ENCODE measurements at regions not wholly inside any gene's neighbourhood (a gene's known extent, or its start where the extent isn't known, plus 50 kb on each side); places are given as distances from the start of the nearest gene placed in this dataset.
"Not testable (repeated sequence)": the region's sequence is repeated elsewhere in the genome, so short reads cannot be mapped to it uniquely, and the experiment has no call there.

DNA sequence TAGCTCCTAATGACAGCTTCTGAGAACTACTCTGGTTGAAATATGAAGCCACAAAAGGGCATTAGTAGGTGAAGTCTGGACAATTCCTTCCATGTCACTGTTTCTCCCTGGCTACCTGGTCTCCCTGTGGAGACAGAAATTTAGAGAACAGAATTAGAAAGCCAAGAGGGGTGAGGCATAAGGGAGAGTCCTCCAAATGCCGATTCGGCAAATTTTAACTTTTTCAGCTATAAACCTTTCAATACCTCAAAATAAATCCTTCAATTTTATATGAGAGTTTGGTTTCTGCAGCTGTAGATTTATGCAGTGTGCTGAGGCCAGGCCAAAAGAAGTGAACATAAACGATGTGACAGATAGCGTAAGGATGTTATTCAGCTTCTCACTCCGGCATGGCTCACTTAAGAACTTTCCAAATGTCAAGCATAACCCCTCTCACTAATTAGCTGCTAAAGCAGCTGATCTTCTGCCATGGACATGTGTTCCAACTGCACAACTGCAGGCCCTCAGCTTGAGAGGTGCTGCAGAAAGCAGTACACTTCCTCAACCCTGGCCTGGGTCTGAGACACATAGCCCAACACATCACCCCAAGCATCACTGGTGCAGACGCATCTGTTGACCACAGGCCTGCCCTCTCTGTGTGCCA is 247.9 kb upstream of the SOX9 start:
- no peak overlapping the region for H3K9ac ChIP-seq
- H3K4me2 ChIP-seq = no peak overlapping the region
- no peaks in the 10 kb centered on the region for H3K9me3 ChIP-seq
- no peak for TF ChIP-seq Cebpa-rat (IDR thresholded peaks at IDR 0.05)
- H4K20me1 ChIP-seq = no peaks in the 10 kb centered on the region
- no peak overlapping the region for H3K27ac ChIP-seq
- H3K27me3 ChIP-seq = no peaks in the 10 kb centered on the region
- no peak overlapping the region for H3K4me3 ChIP-seq
- H3K4me1 ChIP-seq = no peaks in the 10 kb centered on the region
- no peaks in the 10 kb centered on the region for H3K36me3 ChIP-seq

DNA sequence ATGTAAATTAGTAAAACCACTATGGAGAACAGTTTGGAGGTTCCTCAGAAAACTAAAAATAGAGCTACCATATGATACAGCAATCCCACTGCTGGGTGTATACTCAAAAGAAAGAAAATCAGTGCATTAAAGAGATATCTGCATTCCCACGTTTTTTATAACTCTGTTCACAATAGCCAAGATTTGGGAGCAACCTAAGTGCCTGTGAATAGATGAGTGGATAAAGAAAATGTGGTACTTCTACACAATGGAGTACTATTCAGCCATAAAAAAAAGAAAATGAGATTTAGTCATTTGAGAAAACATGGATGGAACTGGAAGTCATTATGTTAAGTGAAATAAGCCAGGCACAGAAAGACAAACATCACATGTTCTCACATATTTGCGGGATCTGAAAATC is 246.0 kb upstream of the SOX9 start:
- not testable (repeated sequence) for H3K27me3 ChIP-seq, H3K36me3 ChIP-seq, H3K4me2 ChIP-seq, H3K4me1 ChIP-seq, H3K9me3 ChIP-seq, H4K20me1 ChIP-seq, H3K4me3 ChIP-seq, H3K9ac ChIP-seq, H3K27ac ChIP-seq

DNA sequence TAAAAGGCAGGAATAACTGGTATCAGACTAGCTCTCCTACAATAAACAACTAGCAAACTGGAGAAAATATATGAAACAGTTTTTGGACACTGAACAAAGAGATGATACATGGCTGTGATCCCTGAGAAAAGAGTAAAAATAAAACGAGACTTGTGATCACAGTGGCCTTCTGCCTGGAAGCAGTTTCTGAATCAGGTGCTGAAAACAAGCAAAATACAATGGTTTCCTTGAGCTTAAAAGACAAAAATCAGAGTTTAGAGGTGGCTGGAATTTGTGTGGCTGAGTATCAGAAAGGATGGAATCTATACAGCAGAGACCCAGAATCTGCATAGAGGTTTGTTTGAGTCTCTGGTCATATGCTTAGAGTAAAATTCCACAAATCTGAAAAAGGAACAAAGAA is 242.5 kb upstream of the SOX9 start:
- no peak for TF ChIP-seq Cebpa-rat (IDR thresholded peaks at IDR 0.05)
- Histone ChIP-seq H3K27me3 (no peaks in the 10 kb centered on the region), H3K4me3 (no peak overlapping the region), H3K36me3 (no peaks in the 10 kb centered on the region), H3K4me2 (no peak overlapping the region), H3K9ac (no peak overlapping the region), H4K20me1 (no peaks in the 10 kb centered on the region), H3K9me3 (no peaks in the 10 kb centered on the region), H3K27ac (no peak overlapping the region), H3K4me1 (no peaks in the 10 kb centered on the region)

DNA sequence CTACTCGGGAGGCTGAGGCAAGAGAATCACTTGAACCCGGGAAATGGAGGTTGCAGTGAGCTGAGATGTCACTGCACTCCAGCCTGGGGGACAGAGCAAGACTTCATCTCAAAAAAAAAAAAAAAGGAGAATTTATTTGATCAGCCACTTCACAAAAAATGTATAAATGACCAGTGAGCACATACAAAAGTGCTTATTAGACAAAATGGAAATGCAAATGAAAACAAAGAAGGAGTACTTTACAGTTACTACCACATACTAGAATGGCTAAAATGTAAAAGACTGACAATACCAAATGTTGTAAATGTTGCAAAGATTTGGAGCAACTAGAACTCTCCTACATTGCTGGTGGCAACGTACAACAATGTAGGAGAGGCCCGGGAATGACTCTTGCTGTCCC is 241.8 kb upstream of the SOX9 start:
- no peak overlapping the region for H3K27ac ChIP-seq
- no peak overlapping the region for H3K9ac ChIP-seq
- no peaks in the 10 kb centered on the region for H4K20me1 ChIP-seq
- H3K4me2 ChIP-seq = no peak overlapping the region
- TF ChIP-seq Cebpa-rat (IDR thresholded peaks at IDR 0.05) = no peak
- H3K36me3 ChIP-seq = no peaks in the 10 kb centered on the region
- H3K9me3 ChIP-seq = no peaks in the 10 kb centered on the region
- no peak overlapping the region for H3K4me3 ChIP-seq
- H3K4me1 ChIP-seq = no peaks in the 10 kb centered on the region
- H3K27me3 ChIP-seq = no peaks in the 10 kb centered on the region

DNA sequence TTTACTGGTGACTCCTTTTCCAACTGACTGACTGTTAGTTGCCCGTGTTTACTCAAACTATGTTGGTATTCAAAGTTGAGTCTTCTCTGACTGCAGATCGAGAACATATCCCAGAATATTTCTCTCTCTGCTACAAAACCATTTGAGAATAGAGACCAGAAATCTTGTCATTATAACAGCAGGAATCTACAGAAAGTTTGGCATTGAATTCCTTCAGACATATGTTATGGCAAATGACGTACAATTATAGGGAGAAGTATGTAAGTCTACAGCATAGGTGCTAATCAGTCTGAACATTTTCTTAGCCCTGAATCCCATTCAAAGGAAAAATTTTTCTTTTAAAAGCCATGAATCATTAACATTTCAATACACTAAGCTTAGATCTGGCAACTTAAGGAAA is 239.8 kb upstream of the SOX9 start:
- Histone ChIP-seq H3K4me3 (no peak overlapping the region), H3K27ac (no peak overlapping the region), H3K36me3 (no peaks in the 10 kb centered on the region), H3K4me2 (no peak overlapping the region), H3K9me3 (no peaks in the 10 kb centered on the region), H3K27me3 (no peaks in the 10 kb centered on the region), H3K4me1 (no peaks in the 10 kb centered on the region), H3K9ac (no peak overlapping the region), H4K20me1 (no peaks in the 10 kb centered on the region)
- no peak for TF ChIP-seq Cebpa-rat (IDR thresholded peaks at IDR 0.05)

DNA sequence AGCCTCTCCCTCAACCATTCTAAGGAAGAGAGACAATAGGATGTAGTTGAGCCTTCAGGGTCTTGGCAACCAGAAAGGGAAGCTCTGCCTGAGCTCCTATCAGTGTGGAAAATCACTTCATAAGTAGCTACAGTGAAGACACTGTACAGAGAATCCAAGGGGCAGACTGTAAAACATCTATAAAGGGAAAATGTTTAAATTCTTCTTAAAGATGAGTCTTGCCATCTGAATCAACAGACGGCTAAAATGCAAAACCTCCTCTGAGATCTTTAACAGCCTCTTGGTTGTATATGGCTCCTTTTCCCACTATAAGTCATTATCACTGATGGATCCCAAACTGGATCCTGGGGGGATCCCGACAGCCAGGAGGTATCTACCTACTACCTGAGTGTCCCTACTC is 239.2 kb upstream of the SOX9 start:
- Histone ChIP-seq H3K4me1 (no peaks in the 10 kb centered on the region), H3K4me2 (no peak overlapping the region), H3K27ac (no peak overlapping the region), H3K27me3 (no peaks in the 10 kb centered on the region), H4K20me1 (no peaks in the 10 kb centered on the region), H3K9me3 (no peaks in the 10 kb centered on the region), H3K36me3 (no peaks in the 10 kb centered on the region), H3K9ac (no peak overlapping the region), H3K4me3 (no peak overlapping the region)
- no peak for TF ChIP-seq Cebpa-rat (IDR thresholded peaks at IDR 0.05)

DNA sequence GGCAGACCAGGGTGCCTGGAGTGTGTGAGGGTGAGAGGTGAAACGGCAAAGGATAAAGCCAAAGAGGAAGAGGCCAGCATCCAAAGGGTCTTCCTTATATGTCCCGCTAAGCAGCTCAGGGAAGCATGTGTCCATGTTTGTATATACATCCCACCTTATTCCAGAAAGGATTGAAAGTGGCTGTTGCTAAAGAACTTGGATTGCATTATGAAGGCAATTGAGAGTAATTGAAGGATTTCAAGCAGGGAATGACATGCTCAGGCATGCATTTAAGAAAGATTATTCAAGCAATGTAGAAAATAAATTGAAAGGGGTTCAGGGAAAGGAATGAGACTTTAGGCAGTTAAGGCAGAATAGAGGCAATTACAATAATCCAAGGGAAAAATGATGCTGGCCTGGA is 237.6 kb upstream of the SOX9 start:
- no peaks in the 10 kb centered on the region for H4K20me1 ChIP-seq
- no peaks in the 10 kb centered on the region for H3K4me1 ChIP-seq
- H3K27ac ChIP-seq = no peak overlapping the region
- H3K4me3 ChIP-seq = no peak overlapping the region
- no peaks in the 10 kb centered on the region for H3K9me3 ChIP-seq
- H3K4me2 ChIP-seq = no peak overlapping the region
- H3K9ac ChIP-seq = no peak overlapping the region
- no peaks in the 10 kb centered on the region for H3K27me3 ChIP-seq
- TF ChIP-seq Cebpa-rat (IDR thresholded peaks at IDR 0.05) = no peak
- H3K36me3 ChIP-seq = no peaks in the 10 kb centered on the region

DNA sequence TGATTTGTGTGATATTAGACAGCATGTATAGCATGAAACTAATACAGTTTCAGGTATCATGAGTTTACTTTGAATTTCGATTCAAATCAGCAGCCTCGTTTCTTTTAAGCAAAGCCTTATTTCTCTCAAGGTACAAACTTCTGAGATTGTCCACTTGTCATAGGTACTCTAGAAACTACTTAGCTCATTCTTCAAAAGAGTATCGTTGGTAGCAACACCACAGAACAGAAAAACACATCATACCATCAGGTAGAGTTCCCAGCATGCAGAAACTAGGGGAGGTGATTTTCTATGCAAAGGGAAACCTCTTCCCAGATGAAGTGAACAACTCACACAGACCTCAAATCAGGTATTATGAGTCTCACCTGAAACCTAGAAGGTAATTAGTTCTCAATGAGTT is 237.0 kb upstream of the SOX9 start:
- Histone ChIP-seq H3K27ac (no peak overlapping the region), H3K4me2 (no peak overlapping the region), H3K36me3 (no peaks in the 10 kb centered on the region), H3K9ac (no peak overlapping the region), H3K4me3 (no peak overlapping the region), H3K9me3 (no peaks in the 10 kb centered on the region), H4K20me1 (no peaks in the 10 kb centered on the region), H3K4me1 (no peaks in the 10 kb centered on the region), H3K27me3 (no peaks in the 10 kb centered on the region)
- TF ChIP-seq Cebpa-rat (IDR thresholded peaks at IDR 0.05) = no peak

DNA sequence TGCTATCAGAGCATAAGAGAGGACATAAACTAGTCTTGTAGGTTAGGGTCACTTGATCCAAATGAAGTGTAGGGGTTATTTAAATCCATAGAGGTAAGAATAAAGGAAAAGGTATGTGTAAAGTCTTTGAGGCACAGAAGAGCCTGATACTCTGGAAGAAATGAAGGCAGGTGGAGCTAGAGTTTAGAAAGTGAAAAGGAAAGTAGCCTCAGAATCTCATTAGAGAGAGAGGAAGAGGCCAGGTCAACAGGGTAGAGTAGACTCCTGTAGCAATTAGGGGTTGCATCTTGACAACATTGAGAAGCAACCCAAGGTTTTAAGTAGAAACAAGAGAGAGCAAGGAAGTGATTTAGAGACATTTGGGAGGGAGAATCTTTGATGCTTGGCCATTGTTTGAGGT is 235.2 kb upstream of the SOX9 start:
- H3K4me2 ChIP-seq = no peak overlapping the region
- no peaks in the 10 kb centered on the region for H4K20me1 ChIP-seq
- no peak overlapping the region for H3K4me3 ChIP-seq
- H3K27me3 ChIP-seq = no peaks in the 10 kb centered on the region
- H3K9me3 ChIP-seq = no peaks in the 10 kb centered on the region
- no peaks in the 10 kb centered on the region for H3K4me1 ChIP-seq
- no peak overlapping the region for H3K9ac ChIP-seq
- H3K27ac ChIP-seq = no peak overlapping the region
- TF ChIP-seq Cebpa-rat (IDR thresholded peaks at IDR 0.05) = no peak
- no peaks in the 10 kb centered on the region for H3K36me3 ChIP-seq

DNA sequence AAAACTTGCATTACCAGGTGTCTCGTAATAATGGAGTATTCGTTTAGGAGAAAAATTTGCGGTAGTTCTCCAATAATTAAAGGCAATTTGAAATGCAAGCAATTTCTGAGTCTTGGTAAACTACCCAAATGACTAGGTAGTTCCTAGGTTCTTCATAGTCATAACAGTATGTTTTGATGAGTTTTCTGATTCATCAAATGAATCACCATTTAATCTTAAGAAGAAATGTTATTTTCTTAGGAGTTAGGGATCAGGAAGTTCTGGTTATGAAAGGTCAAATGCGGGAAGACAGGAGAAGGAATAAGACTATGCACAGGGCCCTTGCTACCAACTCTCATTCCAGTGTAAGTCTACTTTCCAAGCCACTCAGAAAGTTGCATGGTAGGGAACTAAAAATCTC is 221.5 kb upstream of the SOX9 start:
- no peak overlapping the region for H3K27ac ChIP-seq
- H3K4me1 ChIP-seq = no peaks in the 10 kb centered on the region
- no peaks in the 10 kb centered on the region for H3K27me3 ChIP-seq
- H3K9ac ChIP-seq = no peak overlapping the region
- H3K36me3 ChIP-seq = no peaks in the 10 kb centered on the region
- no peak overlapping the region for H3K4me2 ChIP-seq
- no peaks in the 10 kb centered on the region for H4K20me1 ChIP-seq
- no peak overlapping the region for H3K4me3 ChIP-seq
- no peaks in the 10 kb centered on the region for H3K9me3 ChIP-seq
- TF ChIP-seq Cebpa-rat (IDR thresholded peaks at IDR 0.05) = no peak

DNA sequence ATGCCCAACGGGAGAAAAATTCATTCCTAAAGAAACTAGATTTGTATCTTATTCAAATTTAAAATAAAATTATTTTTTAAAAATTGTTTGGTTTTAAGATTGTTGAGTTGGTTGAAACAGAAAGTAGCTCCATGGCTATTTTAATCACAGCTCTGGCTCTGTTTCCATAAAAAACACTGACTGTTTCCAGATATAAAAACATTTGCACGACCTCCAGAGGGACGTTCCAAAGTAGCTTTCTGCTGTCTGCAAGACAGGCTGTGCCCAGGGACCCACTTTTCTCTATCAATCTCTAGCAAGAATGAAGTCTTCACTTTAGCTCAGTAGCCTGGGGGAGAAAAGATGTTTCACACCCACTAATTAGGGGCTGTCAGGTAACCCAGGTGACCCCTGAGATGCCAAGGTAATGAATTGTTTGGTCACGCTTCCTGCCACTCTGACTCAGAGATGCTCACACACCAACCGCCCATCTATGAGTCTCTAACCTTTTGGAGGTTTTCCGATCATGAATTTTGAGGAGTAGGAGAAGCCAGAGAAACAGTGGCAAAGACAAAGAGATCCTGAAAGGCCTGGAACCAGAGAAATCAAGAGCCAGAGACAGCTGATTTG is 220.1 kb upstream of the SOX9 start:
- H3K4me3 ChIP-seq = no peak overlapping the region
- H3K9ac ChIP-seq = no peak overlapping the region
- H3K9me3 ChIP-seq = no peaks in the 10 kb centered on the region
- H3K27me3 ChIP-seq = no peaks in the 10 kb centered on the region
- H3K27ac ChIP-seq = no peak overlapping the region
- no peaks in the 10 kb centered on the region for H3K4me1 ChIP-seq
- no peak overlapping the region for H3K4me2 ChIP-seq
- H4K20me1 ChIP-seq = no peaks in the 10 kb centered on the region
- H3K36me3 ChIP-seq = no peaks in the 10 kb centered on the region
- no peak for TF ChIP-seq Cebpa-rat (IDR thresholded peaks at IDR 0.05)
